Thyroid gland (tissue), 4 donors: ENCODE measurements at regions not wholly inside any gene's neighbourhood (a gene's known extent, or its start where the extent isn't known, plus 50 kb on each side); places are given as distances from the start of the nearest gene placed in this dataset.

ENCODE experiments used
- DNase-seq, 2 donors: peaks; one replicate each; pipeline ENCODE4 v3.0.0-alpha.2; 2019
- H3K27ac ChIP-seq, 3 donors: fragments of 200-600 bp; sonication (generic); 1 replicate in 2 of 3; 2 replicates in 1 of 3; pipeline ENCODE4 v1.5.1; 2016 to 2019; ENCODE audit warnings: mild to moderate bottlenecking in 1 of 3, moderate library complexity in 1 of 3
- H3K27me3 ChIP-seq: fragments of 200-600 bp; sonication (generic); one replicate; pipeline ENCODE4 v1.5.1; 2019
- H3K36me3 ChIP-seq, 2 donors: fragments of 200-600 bp; sonication (generic); one replicate each; pipeline ENCODE4 v1.5.1; 2016 to 2019
- H3K4me1 ChIP-seq, 2 donors: fragments of 200-600 bp; sonication (generic); one replicate each; pipeline ENCODE4 v1.5.1; 2017 to 2019
- H3K4me3 ChIP-seq, 3 donors: fragments of 200-600 bp; sonication (generic); replicated peaks in 1 of 3; 1 replicate in 2 of 3; 2 replicates in 1 of 3; pipeline ENCODE4 v1.5.1; 2016; ENCODE audit warnings: mild to moderate bottlenecking in 1 of 3
- H3K9me3 ChIP-seq: fragments of 200-600 bp; sonication (generic); one replicate; pipeline ENCODE4 v1.5.1; 2017
- POLR2A ChIP-seq, 2 donors: fragments of 450-650 bp; IDR thresholded peaks; one replicate each; pipeline ENCODE4 v1.6.1; 2017; ENCODE audit warnings: antibody characterized with exemption in 2 of 2, mild to moderate bottlenecking in 2 of 2, moderate library complexity in 1 of 2
- WGBS, 2 donors: methylation state at CpG; one replicate each; pipeline ENCODE4 v1.1.5; 2017; 5-methylcytosine and 5-hydroxymethylcytosine counted together
- intact Hi-C: fragments of 100-400 bp; cut with DNase I; formaldehyde crosslinking; loops from one replicate; pipeline ENCODE4 v1.15.1; 2023
- TF ChIP-seq, protein P1 (sequence below), 6 experiments: fragments of 200-600 bp in 3 of 6; fragments of 450-650 bp in 3 of 6; sonication (generic) in 3 of 6; IDR thresholded peaks; one replicate each; pipeline ENCODE4 v1.5.1; 2016 to 2019; ENCODE audit warnings: antibody characterized with exemption in 6 of 6, mild to moderate bottlenecking in 2 of 6, inconsistent platforms in 1 of 6, moderate library complexity in 1 of 6

DNA sequence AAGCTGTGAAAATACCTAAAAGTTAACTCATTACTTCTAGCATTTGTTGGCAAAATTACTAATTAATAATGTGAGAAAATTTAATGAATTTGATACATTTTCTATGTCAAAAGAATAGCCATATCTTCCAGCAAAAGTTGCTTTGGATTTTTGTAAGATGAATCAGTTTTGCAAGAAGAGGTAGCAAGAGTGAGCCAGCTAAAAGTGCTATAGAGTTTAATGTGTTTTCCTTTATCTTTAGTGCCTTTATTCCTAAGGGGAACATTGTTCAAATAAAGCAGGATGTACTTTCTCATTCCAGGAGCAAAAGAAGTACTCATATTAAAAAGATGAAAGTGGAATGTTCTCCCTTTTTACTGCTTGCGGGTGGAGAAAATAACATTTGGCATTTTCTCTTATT lies 622.2 kb downstream of the ANXA1 start:
- no peak overlapping the region for H3K27ac ChIP-seq
- TF ChIP-seq POLR2A (IDR thresholded peaks at IDR 0.05) = no peak
- TF ChIP-seq, protein P1, sequence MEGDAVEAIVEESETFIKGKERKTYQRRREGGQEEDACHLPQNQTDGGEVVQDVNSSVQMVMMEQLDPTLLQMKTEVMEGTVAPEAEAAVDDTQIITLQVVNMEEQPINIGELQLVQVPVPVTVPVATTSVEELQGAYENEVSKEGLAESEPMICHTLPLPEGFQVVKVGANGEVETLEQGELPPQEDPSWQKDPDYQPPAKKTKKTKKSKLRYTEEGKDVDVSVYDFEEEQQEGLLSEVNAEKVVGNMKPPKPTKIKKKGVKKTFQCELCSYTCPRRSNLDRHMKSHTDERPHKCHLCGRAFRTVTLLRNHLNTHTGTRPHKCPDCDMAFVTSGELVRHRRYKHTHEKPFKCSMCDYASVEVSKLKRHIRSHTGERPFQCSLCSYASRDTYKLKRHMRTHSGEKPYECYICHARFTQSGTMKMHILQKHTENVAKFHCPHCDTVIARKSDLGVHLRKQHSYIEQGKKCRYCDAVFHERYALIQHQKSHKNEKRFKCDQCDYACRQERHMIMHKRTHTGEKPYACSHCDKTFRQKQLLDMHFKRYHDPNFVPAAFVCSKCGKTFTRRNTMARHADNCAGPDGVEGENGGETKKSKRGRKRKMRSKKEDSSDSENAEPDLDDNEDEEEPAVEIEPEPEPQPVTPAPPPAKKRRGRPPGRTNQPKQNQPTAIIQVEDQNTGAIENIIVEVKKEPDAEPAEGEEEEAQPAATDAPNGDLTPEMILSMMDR (IDR thresholded peaks at IDR 0.05) = no peak
- 73 to 92% methylated on average over 1 of the region's 1 CpG for WGBS, 2 donors

DNA sequence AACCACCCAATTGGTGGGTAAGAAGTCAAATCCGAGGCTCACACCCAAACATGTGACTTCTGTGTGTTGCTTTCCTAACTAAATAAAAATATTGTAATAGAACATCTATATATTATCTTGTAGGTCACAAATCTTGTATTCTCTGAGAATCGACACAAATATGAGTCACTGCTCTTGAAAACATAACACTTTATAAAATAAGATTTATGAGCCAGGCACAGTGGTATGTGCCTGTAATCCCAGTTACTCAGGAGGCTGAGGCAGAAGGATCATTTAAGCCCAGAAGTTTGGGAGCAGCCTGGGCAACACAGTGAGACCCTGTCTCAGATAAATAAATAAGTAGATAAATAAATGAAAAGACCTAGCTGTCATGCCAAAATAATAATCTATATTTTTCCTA lies 624.1 kb downstream of the ANXA1 start:
- H3K27ac ChIP-seq = no peak overlapping the region
- 79 to 89% methylated on average over 2 of the region's 2 CpGs for WGBS, 2 donors
- no peaks in the 10 kb centered on the region for H3K36me3 ChIP-seq
- no peaks in the 10 kb centered on the region for H3K27me3 ChIP-seq
- DNase-seq = no peak
- H3K4me3 ChIP-seq = no peak overlapping the region
- no peak for TF ChIP-seq POLR2A (IDR thresholded peaks at IDR 0.05)
- TF ChIP-seq, protein P1 (IDR thresholded peaks at IDR 0.05) = no peak
- no peaks in the 10 kb centered on the region for H3K9me3 ChIP-seq
- intact Hi-C loops = no loop called here
- H3K4me1 ChIP-seq = no peaks in the 10 kb centered on the region

More for the DNA sequence above, 622.2 kb downstream of the ANXA1 start:
- no peak overlapping the region for H3K4me3 ChIP-seq
- no peaks in the 10 kb centered on the region for H3K27me3 ChIP-seq
- no peaks in the 10 kb centered on the region for H3K9me3 ChIP-seq
- no peaks in the 10 kb centered on the region for H3K36me3 ChIP-seq
- intact Hi-C loops = no loop called here
- no peaks in the 10 kb centered on the region for H3K4me1 ChIP-seq
- no peak for DNase-seq

DNA sequence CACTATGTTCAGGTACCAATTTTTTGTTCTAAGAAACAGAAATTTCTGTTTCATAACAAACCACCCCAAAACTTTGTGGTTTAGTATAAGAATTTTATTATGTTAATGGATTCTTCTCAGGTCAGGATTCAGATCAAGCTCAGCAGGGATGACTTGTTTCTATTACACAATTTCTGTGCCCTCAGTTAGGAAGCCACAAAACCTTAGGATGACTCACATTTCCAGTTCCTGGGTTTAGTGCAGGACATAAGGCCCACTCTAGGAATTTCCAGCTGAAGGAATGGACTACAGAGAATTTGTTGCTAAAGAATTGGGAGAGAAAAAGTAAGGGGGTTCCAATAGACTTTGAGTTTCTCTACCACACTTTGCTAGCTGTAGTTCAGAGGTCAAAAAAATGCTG lies 629.3 kb downstream of the ANXA1 start:
- H3K36me3 ChIP-seq = no peaks in the 10 kb centered on the region
- no peak for DNase-seq
- no peaks in the 10 kb centered on the region for H3K4me1 ChIP-seq
- no peak overlapping the region for H3K4me3 ChIP-seq
- no peak for TF ChIP-seq POLR2A (IDR thresholded peaks at IDR 0.05)
- TF ChIP-seq, protein P1 (IDR thresholded peaks at IDR 0.05) = no peak
- H3K9me3 ChIP-seq = no peaks in the 10 kb centered on the region
- intact Hi-C loops = no loop called here
- H3K27ac ChIP-seq = no peak overlapping the region
- no peaks in the 10 kb centered on the region for H3K27me3 ChIP-seq

DNA sequence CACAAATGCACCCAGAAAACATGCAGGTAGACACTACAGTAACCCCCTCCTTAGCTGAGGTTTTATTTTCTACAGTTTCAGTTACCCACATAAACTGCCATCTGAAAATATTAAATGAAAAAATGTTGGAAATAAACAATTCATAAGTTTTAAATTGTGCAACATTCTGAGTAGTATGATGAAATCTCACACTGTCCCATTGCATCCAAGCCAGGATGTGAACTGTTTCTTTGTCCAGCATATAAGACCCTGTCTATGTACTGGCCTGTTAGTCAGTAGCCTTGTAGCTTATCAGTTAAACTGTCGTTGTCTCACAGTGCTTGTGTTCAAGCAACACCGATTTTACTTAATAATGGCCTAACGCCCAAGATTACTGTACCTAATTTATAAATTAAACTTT lies 630.5 kb downstream of the ANXA1 start:
- no peaks in the 10 kb centered on the region for H3K4me1 ChIP-seq
- WGBS, 2 donors = 57 to 62% methylated on average over 3 of the region's 3 CpGs

DNA sequence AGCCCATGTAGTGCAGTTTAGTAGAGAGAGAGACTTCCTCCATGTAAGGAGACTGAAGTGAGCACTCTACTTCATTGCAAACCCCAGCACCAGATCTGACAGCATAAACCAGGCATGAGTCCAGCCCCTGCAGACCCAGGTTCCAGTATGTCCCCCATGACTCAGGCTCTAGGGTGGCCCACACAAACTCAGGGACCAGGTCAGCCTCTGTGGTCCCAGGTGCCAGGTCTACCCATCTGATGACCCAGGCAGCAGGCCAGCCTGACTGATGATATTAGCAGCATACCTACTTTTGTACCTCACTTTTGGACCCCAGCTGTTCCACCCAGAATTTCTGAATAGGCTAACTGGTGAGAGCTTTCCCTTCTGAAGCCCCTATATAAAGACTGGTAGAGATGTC lies 647.8 kb downstream of the ANXA1 start:
- no peaks in the 10 kb centered on the region for H3K4me1 ChIP-seq
- DNase-seq = no peak

More for the DNA sequence above, 630.5 kb downstream of the ANXA1 start:
- Histone ChIP-seq H3K27me3 (no peaks in the 10 kb centered on the region), H3K27ac (no peak overlapping the region), H3K9me3 (no peaks in the 10 kb centered on the region), H3K36me3 (no peaks in the 10 kb centered on the region), H3K4me3 (no peak overlapping the region)
- intact Hi-C loops = no loop called here
- no peak for DNase-seq
- TF ChIP-seq, protein P1 (IDR thresholded peaks at IDR 0.05) = no peak
- no peak for TF ChIP-seq POLR2A (IDR thresholded peaks at IDR 0.05)

More for the DNA sequence above, 647.8 kb downstream of the ANXA1 start:
- Histone ChIP-seq H3K36me3 (no peaks in the 10 kb centered on the region), H3K9me3 (no peaks in the 10 kb centered on the region), H3K4me3 (no peak overlapping the region), H3K27me3 (no peaks in the 10 kb centered on the region), H3K27ac (no peak overlapping the region)
- TF ChIP-seq, protein P1 (IDR thresholded peaks at IDR 0.05) = no peak
- no peak for TF ChIP-seq POLR2A (IDR thresholded peaks at IDR 0.05)
- intact Hi-C loops = no loop called here
